RWPE2 (cell line): ENCODE measurements at regions not wholly inside any gene's neighbourhood (a gene's known extent, or its start where the extent isn't known, plus 50 kb on each side); places are given as distances from the start of the nearest gene placed in this dataset.

Source experiments
- ATAC-seq: fragments of 200-7000 bp; cut with Tn5 transposase; 3 replicates; pipeline ENCODE4 v1.9.1; 2021; ENCODE audit warnings: low read depth
- DNase-seq: peaks from one replicate; pipeline ENCODE4 v3.0.0-alpha.2; 2020; ENCODE audit warnings: low spot score
- H3K27ac ChIP-seq: fragments of 450-650 bp; 2 replicates; pipeline ENCODE4 v1.5.1; 2017; ENCODE audit warnings: mild to moderate bottlenecking; ENCODE audit not compliant: poor library complexity, severe bottlenecking
- H3K27me3 ChIP-seq: fragments of 250-450 bp; sonication (Bioruptor Pico); 2 replicates; pipeline ENCODE4 v1.5.1; 2021; ENCODE audit warnings: mild to moderate bottlenecking, moderate library complexity; ENCODE audit not compliant: insufficient read depth, poor library complexity, severe bottlenecking
- H3K36me3 ChIP-seq: fragments of 250-450 bp; sonication (Bioruptor Pico); 2 replicates; pipeline ENCODE4 v1.5.1; 2020; ENCODE audit warnings: low read depth, mild to moderate bottlenecking, moderate library complexity
- H3K4me1 ChIP-seq: fragments of 250-450 bp; sonication (Bioruptor Pico); 2 replicates; pipeline ENCODE4 v1.5.1; 2021; ENCODE audit warnings: mild to moderate bottlenecking, moderate library complexity; ENCODE audit not compliant: insufficient read depth, poor library complexity, severe bottlenecking
- H3K4me3 ChIP-seq: fragments of 250-450 bp; sonication (Bioruptor Pico); 2 replicates; pipeline ENCODE4 v1.5.1; 2021; ENCODE audit warnings: mild to moderate bottlenecking, moderate library complexity; ENCODE audit not compliant: severe bottlenecking
- H3K9me3 ChIP-seq: fragments of 250-450 bp; sonication (Bioruptor Pico); 2 replicates; pipeline ENCODE4 v1.5.1; 2021; ENCODE audit warnings: mild to moderate bottlenecking, moderate library complexity; ENCODE audit not compliant: severe bottlenecking
- CTCF ChIP-seq: fragments of 450-650 bp; IDR thresholded peaks from one replicate; pipeline ENCODE4 v1.5.1; 2017; ENCODE audit warnings: mild to moderate bottlenecking, moderate library complexity; ENCODE audit not compliant: poor library complexity, severe bottlenecking

- H3K27me3 ChIP-seq, result no peaks in the 10 kb centered on the region
- no peak for TF ChIP-seq CTCF
- H3K4me1 ChIP-seq, result no peaks in the 10 kb centered on the region
- H3K9me3 ChIP-seq, result no peaks in the 10 kb centered on the region
- ATAC-seq, result no peak
- no peak for DNase-seq
- no peaks in the 10 kb centered on the region for H3K36me3 ChIP-seq
- H3K4me3 ChIP-seq, result no peak overlapping the region
- no peak overlapping the region for H3K27ac ChIP-seq
These were observed 262.1 kb downstream of the HACE1 start for GRCh38 chr6:104597541-104598050.

- Histone ChIP-seq H3K9me3 (no peaks in the 10 kb centered on the region), H3K4me3 (no peak overlapping the region), H3K36me3 (no peaks in the 10 kb centered on the region), H3K27ac (no peak overlapping the region), H3K27me3 (no peaks in the 10 kb centered on the region), H3K4me1 (no peaks in the 10 kb centered on the region)
- no peak for ATAC-seq
- DNase-seq, result no peak
- TF ChIP-seq CTCF, result no peak
These were observed 263.6 kb downstream of the HACE1 start for GRCh38 chr6:104596091-104596490.

- Histone ChIP-seq H3K4me1 (no peaks in the 10 kb centered on the region), H3K36me3 (no peaks in the 10 kb centered on the region), H3K27me3 (no peaks in the 10 kb centered on the region), H3K9me3 (no peaks in the 10 kb centered on the region), H3K4me3 (no peak overlapping the region), H3K27ac (no peak overlapping the region)
- no peak for TF ChIP-seq CTCF
- ATAC-seq (no peak), DNase-seq (no peak)
These were observed 264.4 kb downstream of the HACE1 start for GRCh38 chr6:104595311-104595820.

- no peaks in the 10 kb centered on the region for H3K36me3 ChIP-seq
These were observed 268.0 kb downstream of the HACE1 start for GRCh38 chr6:104591573-104592334.

More at GRCh38 chr6:104591573-104592334, 268.0 kb downstream of the HACE1 start:
- H3K4me1 ChIP-seq, result no peaks in the 10 kb centered on the region
- ATAC-seq (no peak), DNase-seq (no peak)
- H3K4me3 ChIP-seq, result no peak overlapping the region
- TF ChIP-seq CTCF, result no peak
- no peaks in the 10 kb centered on the region for H3K27me3 ChIP-seq
- H3K9me3 ChIP-seq, result no peaks in the 10 kb centered on the region
- no peak overlapping the region for H3K27ac ChIP-seq
